WTC11 (cell line): ENCODE measurements at regions not wholly inside any gene's neighbourhood (a gene's known extent, or its start where the extent isn't known, plus 50 kb on each side); places are given as distances from the start of the nearest gene placed in this dataset.

Experiments used
- CBFB ChIP-seq: sonication (generic); formaldehyde crosslinking; IDR thresholded peaks from 2 replicates; pipeline ENCODE4 v1.8.1; 2022; ENCODE audit warnings: mild to moderate bottlenecking, low read depth, missing genetic modification reagents
- CREM ChIP-seq: sonication (generic); formaldehyde crosslinking; IDR thresholded peaks from 2 replicates; pipeline ENCODE4 v1.8.1; 2022; ENCODE audit warnings: mild to moderate bottlenecking, missing genetic modification reagents, moderate library complexity
- FOXP1 ChIP-seq: sonication (generic); formaldehyde crosslinking; IDR thresholded peaks from 2 replicates; pipeline ENCODE4 v1.8.0; 2022; ENCODE audit warnings: missing genetic modification reagents, mild to moderate bottlenecking, moderate library complexity, borderline replicate concordance
- ZNF121 ChIP-seq: sonication (generic); formaldehyde crosslinking; IDR thresholded peaks from 2 replicates; pipeline ENCODE4 v1.8.0; 2023; ENCODE audit warnings: missing genetic modification reagents
- ZNF423 ChIP-seq: fragments of 250-450 bp; sonication (Bioruptor Pico); IDR thresholded peaks from 2 replicates; pipeline ENCODE4 v2.1.2; 2022; ENCODE audit warnings: mild to moderate bottlenecking, moderate library complexity
- ZNF512 ChIP-seq: sonication (generic); formaldehyde crosslinking; IDR thresholded peaks from 2 replicates; pipeline ENCODE4 v1.8.1; 2022; ENCODE audit warnings: missing genetic modification reagents, borderline replicate concordance
- ZNF532 ChIP-seq: fragments of 250-450 bp; sonication (Bioruptor Pico); IDR thresholded peaks from 2 replicates; pipeline ENCODE4 v1.9.0; 2021; ENCODE audit warnings: mild to moderate bottlenecking, borderline replicate concordance
- ZNF671 ChIP-seq: fragments of 250-450 bp; sonication (Bioruptor Pico); IDR thresholded peaks from 2 replicates; pipeline ENCODE4 v1.8.0; 2021; ENCODE audit warnings: mild to moderate bottlenecking
- TF ChIP-seq, protein P1 (sequence below): fragments of 250-450 bp; sonication (Bioruptor Pico); IDR thresholded peaks from 2 replicates; pipeline ENCODE4 v1.9.0; 2021; ENCODE audit warnings: mild to moderate bottlenecking
- TF ChIP-seq, protein P2 (sequence below): sonication (generic); formaldehyde crosslinking; IDR thresholded peaks from 2 replicates; pipeline ENCODE4 v1.8.1; 2022; ENCODE audit warnings: mild to moderate bottlenecking, missing genetic modification reagents, moderate library complexity, borderline replicate concordance
- TF ChIP-seq, protein P3 (sequence below): sonication (generic); formaldehyde crosslinking; IDR thresholded peaks from 2 replicates; pipeline ENCODE4 v1.8.0; 2022; ENCODE audit warnings: missing genetic modification reagents
- TF ChIP-seq, protein P4 (sequence below): sonication (generic); formaldehyde crosslinking; IDR thresholded peaks from 2 replicates; pipeline ENCODE4 v1.8.1; 2023; ENCODE audit warnings: mild to moderate bottlenecking, moderate library complexity, missing genetic modification reagents
- TF ChIP-seq, protein P5 (sequence below): sonication (generic); formaldehyde crosslinking; IDR thresholded peaks from 2 replicates; pipeline ENCODE4 v1.8.0; 2022; ENCODE audit warnings: mild to moderate bottlenecking, missing genetic modification reagents

- TF ChIP-seq, protein P1, sequence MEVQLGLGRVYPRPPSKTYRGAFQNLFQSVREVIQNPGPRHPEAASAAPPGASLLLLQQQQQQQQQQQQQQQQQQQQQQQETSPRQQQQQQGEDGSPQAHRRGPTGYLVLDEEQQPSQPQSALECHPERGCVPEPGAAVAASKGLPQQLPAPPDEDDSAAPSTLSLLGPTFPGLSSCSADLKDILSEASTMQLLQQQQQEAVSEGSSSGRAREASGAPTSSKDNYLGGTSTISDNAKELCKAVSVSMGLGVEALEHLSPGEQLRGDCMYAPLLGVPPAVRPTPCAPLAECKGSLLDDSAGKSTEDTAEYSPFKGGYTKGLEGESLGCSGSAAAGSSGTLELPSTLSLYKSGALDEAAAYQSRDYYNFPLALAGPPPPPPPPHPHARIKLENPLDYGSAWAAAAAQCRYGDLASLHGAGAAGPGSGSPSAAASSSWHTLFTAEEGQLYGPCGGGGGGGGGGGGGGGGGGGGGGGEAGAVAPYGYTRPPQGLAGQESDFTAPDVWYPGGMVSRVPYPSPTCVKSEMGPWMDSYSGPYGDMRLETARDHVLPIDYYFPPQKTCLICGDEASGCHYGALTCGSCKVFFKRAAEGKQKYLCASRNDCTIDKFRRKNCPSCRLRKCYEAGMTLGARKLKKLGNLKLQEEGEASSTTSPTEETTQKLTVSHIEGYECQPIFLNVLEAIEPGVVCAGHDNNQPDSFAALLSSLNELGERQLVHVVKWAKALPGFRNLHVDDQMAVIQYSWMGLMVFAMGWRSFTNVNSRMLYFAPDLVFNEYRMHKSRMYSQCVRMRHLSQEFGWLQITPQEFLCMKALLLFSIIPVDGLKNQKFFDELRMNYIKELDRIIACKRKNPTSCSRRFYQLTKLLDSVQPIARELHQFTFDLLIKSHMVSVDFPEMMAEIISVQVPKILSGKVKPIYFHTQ (CRISPR knock-in tag), result no peak
- TF ChIP-seq, protein P2, sequence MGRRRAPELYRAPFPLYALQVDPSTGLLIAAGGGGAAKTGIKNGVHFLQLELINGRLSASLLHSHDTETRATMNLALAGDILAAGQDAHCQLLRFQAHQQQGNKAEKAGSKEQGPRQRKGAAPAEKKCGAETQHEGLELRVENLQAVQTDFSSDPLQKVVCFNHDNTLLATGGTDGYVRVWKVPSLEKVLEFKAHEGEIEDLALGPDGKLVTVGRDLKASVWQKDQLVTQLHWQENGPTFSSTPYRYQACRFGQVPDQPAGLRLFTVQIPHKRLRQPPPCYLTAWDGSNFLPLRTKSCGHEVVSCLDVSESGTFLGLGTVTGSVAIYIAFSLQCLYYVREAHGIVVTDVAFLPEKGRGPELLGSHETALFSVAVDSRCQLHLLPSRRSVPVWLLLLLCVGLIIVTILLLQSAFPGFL (CRISPR knock-in tag), result no peak
- TF ChIP-seq, protein P3, sequence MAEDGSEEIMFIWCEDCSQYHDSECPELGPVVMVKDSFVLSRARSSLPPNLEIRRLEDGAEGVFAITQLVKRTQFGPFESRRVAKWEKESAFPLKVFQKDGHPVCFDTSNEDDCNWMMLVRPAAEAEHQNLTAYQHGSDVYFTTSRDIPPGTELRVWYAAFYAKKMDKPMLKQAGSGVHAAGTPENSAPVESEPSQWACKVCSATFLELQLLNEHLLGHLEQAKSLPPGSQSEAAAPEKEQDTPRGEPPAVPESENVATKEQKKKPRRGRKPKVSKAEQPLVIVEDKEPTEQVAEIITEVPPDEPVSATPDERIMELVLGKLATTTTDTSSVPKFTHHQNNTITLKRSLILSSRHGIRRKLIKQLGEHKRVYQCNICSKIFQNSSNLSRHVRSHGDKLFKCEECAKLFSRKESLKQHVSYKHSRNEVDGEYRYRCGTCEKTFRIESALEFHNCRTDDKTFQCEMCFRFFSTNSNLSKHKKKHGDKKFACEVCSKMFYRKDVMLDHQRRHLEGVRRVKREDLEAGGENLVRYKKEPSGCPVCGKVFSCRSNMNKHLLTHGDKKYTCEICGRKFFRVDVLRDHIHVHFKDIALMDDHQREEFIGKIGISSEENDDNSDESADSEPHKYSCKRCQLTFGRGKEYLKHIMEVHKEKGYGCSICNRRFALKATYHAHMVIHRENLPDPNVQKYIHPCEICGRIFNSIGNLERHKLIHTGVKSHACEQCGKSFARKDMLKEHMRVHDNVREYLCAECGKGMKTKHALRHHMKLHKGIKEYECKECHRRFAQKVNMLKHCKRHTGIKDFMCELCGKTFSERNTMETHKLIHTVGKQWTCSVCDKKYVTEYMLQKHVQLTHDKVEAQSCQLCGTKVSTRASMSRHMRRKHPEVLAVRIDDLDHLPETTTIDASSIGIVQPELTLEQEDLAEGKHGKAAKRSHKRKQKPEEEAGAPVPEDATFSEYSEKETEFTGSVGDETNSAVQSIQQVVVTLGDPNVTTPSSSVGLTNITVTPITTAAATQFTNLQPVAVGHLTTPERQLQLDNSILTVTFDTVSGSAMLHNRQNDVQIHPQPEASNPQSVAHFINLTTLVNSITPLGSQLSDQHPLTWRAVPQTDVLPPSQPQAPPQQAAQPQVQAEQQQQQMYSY, result no peak
- no peak for TF ChIP-seq CBFB (CRISPR knock-in tag)
- no peak for TF ChIP-seq FOXP1
- TF ChIP-seq ZNF423 (CRISPR knock-in tag), result no peak
- TF ChIP-seq ZNF671 (CRISPR knock-in tag), result no peak
- TF ChIP-seq ZNF121, result no peak
- no peak for TF ChIP-seq CREM (CRISPR knock-in tag)
- TF ChIP-seq, protein P4, sequence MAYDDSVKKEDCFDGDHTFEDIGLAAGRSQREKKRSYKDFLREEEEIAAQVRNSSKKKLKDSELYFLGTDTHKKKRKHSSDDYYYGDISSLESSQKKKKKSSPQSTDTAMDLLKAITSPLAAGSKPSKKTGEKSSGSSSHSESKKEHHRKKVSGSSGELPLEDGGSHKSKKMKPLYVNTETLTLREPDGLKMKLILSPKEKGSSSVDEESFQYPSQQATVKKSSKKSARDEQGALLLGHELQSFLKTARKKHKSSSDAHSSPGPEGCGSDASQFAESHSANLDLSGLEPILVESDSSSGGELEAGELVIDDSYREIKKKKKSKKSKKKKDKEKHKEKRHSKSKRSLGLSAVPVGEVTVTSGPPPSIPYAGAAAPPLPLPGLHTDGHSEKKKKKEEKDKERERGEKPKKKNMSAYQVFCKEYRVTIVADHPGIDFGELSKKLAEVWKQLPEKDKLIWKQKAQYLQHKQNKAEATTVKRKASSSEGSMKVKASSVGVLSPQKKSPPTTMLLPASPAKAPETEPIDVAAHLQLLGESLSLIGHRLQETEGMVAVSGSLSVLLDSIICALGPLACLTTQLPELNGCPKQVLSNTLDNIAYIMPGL (CRISPR knock-in tag), result no peak
- no peak for TF ChIP-seq ZNF532 (CRISPR knock-in tag)
- TF ChIP-seq, protein P5, sequence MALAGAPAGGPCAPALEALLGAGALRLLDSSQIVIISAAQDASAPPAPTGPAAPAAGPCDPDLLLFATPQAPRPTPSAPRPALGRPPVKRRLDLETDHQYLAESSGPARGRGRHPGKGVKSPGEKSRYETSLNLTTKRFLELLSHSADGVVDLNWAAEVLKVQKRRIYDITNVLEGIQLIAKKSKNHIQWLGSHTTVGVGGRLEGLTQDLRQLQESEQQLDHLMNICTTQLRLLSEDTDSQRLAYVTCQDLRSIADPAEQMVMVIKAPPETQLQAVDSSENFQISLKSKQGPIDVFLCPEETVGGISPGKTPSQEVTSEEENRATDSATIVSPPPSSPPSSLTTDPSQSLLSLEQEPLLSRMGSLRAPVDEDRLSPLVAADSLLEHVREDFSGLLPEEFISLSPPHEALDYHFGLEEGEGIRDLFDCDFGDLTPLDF (CRISPR knock-in tag), result no peak
- no peak for TF ChIP-seq ZNF512 (CRISPR knock-in tag)
Measured at GRCh38 chr2:41111836-41112627, 660.1 kb upstream of the SLC8A1 start (continued).
